GM12878 (cell line): ENCODE measurements at regions not wholly inside any gene's neighbourhood (a gene's known extent, or its start where the extent isn't known, plus 50 kb on each side); places are given as distances from the start of the nearest gene placed in this dataset.

Experiments
- ATAC-seq: fragments of 200-7000 bp; cut with Tn5 transposase; 3 replicates; pipeline ENCODE4 v1.9.1; 2020; ENCODE audit warnings: mild to moderate bottlenecking, moderate library complexity
- BruUV-seq: library from RNA; stranded (reverse); fragments of 400-500 nt; replicated peaks from 2 replicates; lab custom pipeline; 2021; lab: Mats Ljungman, UMichigan
- CTCF ChIA-PET: fragments of 300-600 bp; sonication (Branson Sonifier 250); formaldehyde crosslinking; extraction: SDS; loops from one replicate; lab custom pipeline; 2021; ENCODE audit warnings: inconsistent platforms; lab: Yijun Ruan, JAX
- POLR2A ChIA-PET: fragments of 350-600 bp; formaldehyde crosslinking; extraction: SDS; loops from one replicate; lab custom pipeline; 2021; ENCODE audit warnings: inconsistent platforms; lab: Charles Lee
- RAD21 ChIA-PET: fragments of 300-600 bp; sonication (Branson Sonifier 250); formaldehyde crosslinking; loops from one replicate; lab custom pipeline; 2023; ENCODE audit warnings: antibody characterized with exemption; ENCODE audit not compliant: unreplicated experiment; lab: Charles Lee
- SMC1A ChIA-PET: fragments of 300-600 bp; sonication (Branson Sonifier 250); formaldehyde crosslinking; loops from one replicate; lab custom pipeline; 2023; ENCODE audit not compliant: unreplicated experiment, uncharacterized antibody; lab: Charles Lee
- DNase-seq: peaks from one replicate; pipeline ENCODE4 v3.0.0-alpha.2; 2011; ENCODE audit warnings: low read depth, low spot score
- FAIRE-seq: peaks from 3 replicates; lab custom pipeline; 2011; peaks lifted over from hg19 to GRCh38; lab: Jason Lieb, UNC
- H2AFZ ChIP-seq: 2 replicates; pipeline ENCODE4 v1.6.0; 2011; ENCODE audit warnings: low read depth, low read length, control low read depth; ENCODE audit not compliant: control insufficient read depth
- H3K27ac ChIP-seq: 2 replicates; pipeline ENCODE4 v1.5.1; 2011; ENCODE audit warnings: control low read depth; ENCODE audit not compliant: control insufficient read depth, insufficient read depth
- H3K27me3 ChIP-seq, 2 experiments: replicated peaks in 1 of 2; 2 replicates each; pipeline versions ENCODE4 v1.6.0 to v1.6.1; 2011; ENCODE audit warnings: low read length in 1 of 2; ENCODE audit not compliant: control insufficient read depth in 2 of 2, insufficient read depth in 2 of 2
- H3K36me3 ChIP-seq, 2 experiments: 2 replicates each; pipeline ENCODE4 v1.5.1; 2011; ENCODE audit warnings: low read length in 1 of 2; ENCODE audit not compliant: control insufficient read depth in 2 of 2, insufficient read depth in 2 of 2
- H3K4me1 ChIP-seq: 2 replicates; pipeline ENCODE4 v1.6.1; 2011; ENCODE audit warnings: mild to moderate bottlenecking, low read length, moderate library complexity, mixed read lengths; ENCODE audit not compliant: control insufficient read depth, insufficient read depth
- H3K4me2 ChIP-seq: 2 replicates; pipeline ENCODE4 v1.6.0; 2011; ENCODE audit warnings: control low read depth; ENCODE audit not compliant: control insufficient read depth, insufficient read depth
- H3K4me3 ChIP-seq: fragments of 200-600 bp; sonication (generic); 2 replicates; pipeline ENCODE4 v1.5.1; 2016
- H3K79me2 ChIP-seq: 2 replicates; pipeline ENCODE4 v1.6.0; 2011; ENCODE audit warnings: low read length; ENCODE audit not compliant: control insufficient read depth, insufficient read depth
- H3K9ac ChIP-seq: 2 replicates; pipeline ENCODE4 v1.8.0; 2011; ENCODE audit warnings: low read length, control low read depth, mixed read lengths; ENCODE audit not compliant: control insufficient read depth, insufficient read depth
- H3K9me3 ChIP-seq: replicated peaks from 3 replicates; pipeline ENCODE4 v1.5.1; 2011; ENCODE audit warnings: mild to moderate bottlenecking, low read length; ENCODE audit not compliant: control insufficient read depth, insufficient read depth
- H4K20me1 ChIP-seq: 2 replicates; pipeline ENCODE4 v1.6.0; 2011; ENCODE audit not compliant: control insufficient read depth, insufficient read depth
- BCL3 ChIP-seq: IDR thresholded peaks from 2 replicates; pipeline ENCODE4 v1.6.1; 2011; ENCODE audit warnings: borderline replicate concordance, low read depth, mild to moderate bottlenecking, moderate library complexity, low read length; ENCODE audit not compliant: insufficient read depth, poor library complexity, severe bottlenecking
- BHLHE40 ChIP-seq, 2 experiments: fragments of 450-650 bp in 1 of 2; IDR thresholded peaks; 2 replicates each; pipeline ENCODE4 v1.6.1; 2011 to 2017; ENCODE audit warnings: low read depth in 2 of 2, borderline replicate concordance in 1 of 2, improper control_type of control experiment in 1 of 2, low read length in 1 of 2, mild to moderate bottlenecking in 1 of 2
- HDAC6 ChIP-seq: fragments of 200-600 bp; sonication (generic); IDR thresholded peaks from one replicate; pipeline ENCODE4 v1.8.0; 2017; ENCODE audit warnings: antibody characterized with exemption; ENCODE audit not compliant: unreplicated experiment
- IKZF1 ChIP-seq: fragments of 450-650 bp; conservative IDR thresholded peaks from 2 replicates; pipeline ENCODE4 v1.6.1; 2017; ENCODE audit warnings: antibody characterized with exemption, mild to moderate bottlenecking
- KDM1A ChIP-seq: fragments of 200-600 bp; sonication (generic); IDR thresholded peaks from 2 replicates; pipeline ENCODE4 v1.6.1; 2016; ENCODE audit warnings: borderline replicate concordance
- MAX ChIP-seq: IDR thresholded peaks from 2 replicates; pipeline ENCODE4 v1.6.1; 2012; ENCODE audit warnings: low read depth, low read length, improper control_type of control experiment
- NR2F1 ChIP-seq: fragments of 450-650 bp; conservative IDR thresholded peaks from 2 replicates; pipeline ENCODE4 v1.6.1; 2017; ENCODE audit warnings: mild to moderate bottlenecking
- PKNOX1 ChIP-seq: fragments of 450-650 bp; IDR thresholded peaks from 2 replicates; pipeline ENCODE4 v1.6.1; 2016; ENCODE audit warnings: mild to moderate bottlenecking
- RB1 ChIP-seq: fragments of 450-650 bp; formaldehyde crosslinking; IDR thresholded peaks from 2 replicates; pipeline ENCODE4 v1.6.1; 2017; ENCODE audit warnings: mild to moderate bottlenecking, borderline replicate concordance
- SIN3A ChIP-seq: IDR thresholded peaks from 2 replicates; pipeline ENCODE4 v1.6.1; 2012; ENCODE audit warnings: low read depth, low read length, improper control_type of control experiment
- SIX5 ChIP-seq: IDR thresholded peaks from 2 replicates; pipeline ENCODE4 v1.6.1; 2011; ENCODE audit warnings: mild to moderate bottlenecking, low read depth, low read length, moderate library complexity; ENCODE audit not compliant: severe bottlenecking
- SP1 ChIP-seq: IDR thresholded peaks from one replicate; pipeline ENCODE4 v1.6.1; 2011; ENCODE audit warnings: low read depth, low read length
- SRF ChIP-seq, 2 experiments: IDR thresholded peaks; 2 replicates each; pipeline ENCODE4 v1.6.1; 2011; ENCODE audit warnings: low read depth in 2 of 2, low read length in 2 of 2, mild to moderate bottlenecking in 1 of 2, moderate library complexity in 1 of 2
- SUZ12 ChIP-seq: fragments of 200-600 bp; sonication (generic); IDR thresholded peaks from one replicate; pipeline ENCODE4 v1.6.1; 2018; ENCODE audit warnings: antibody characterized with exemption, mild to moderate bottlenecking; ENCODE audit not compliant: unreplicated experiment
- WRNIP1 ChIP-seq: IDR thresholded peaks from 2 replicates; pipeline ENCODE4 v1.6.1; 2011; ENCODE audit warnings: low read depth, low read length, improper control_type of control experiment, borderline replicate concordance
- YY1 ChIP-seq: IDR thresholded peaks from 2 replicates; pipeline ENCODE4 v1.6.1; 2011; ENCODE audit warnings: low read depth, mild to moderate bottlenecking, low read length
- ZBTB40 ChIP-seq: fragments of 450-650 bp; IDR thresholded peaks from 2 replicates; pipeline ENCODE4 v1.6.1; 2016; ENCODE audit warnings: mild to moderate bottlenecking, moderate library complexity, borderline replicate concordance
- ZZZ3 ChIP-seq: IDR thresholded peaks from 2 replicates; pipeline ENCODE4 v1.6.1; 2011; ENCODE audit warnings: low read depth; ENCODE audit not compliant: control insufficient read depth, insufficient read length
- WGBS: methylation state at CpG from one replicate; pipeline ENCODE4 v1.1.6; 2016; ENCODE audit warnings: low lambda C conversion rate; ENCODE audit not compliant: insufficient replicate concordance, insufficient coverage; ENCODE audit errors: missing lambda C conversion rate; 5-methylcytosine and 5-hydroxymethylcytosine counted together
- in situ Hi-C: fragments of 300-500 bp; cut with MboI; formaldehyde crosslinking; loops from 9 replicates; pipeline ENCODE4 v1.14.3; 2018; ENCODE audit warnings: mixed read lengths
- intact Hi-C: fragments of 100-400 bp; cut with micrococcal nuclease; formaldehyde crosslinking; loops from one replicate; pipeline ENCODE4 v1.14.2; 2022; ENCODE audit not compliant: unreplicated experiment

- RAD21 ChIA-PET = no interaction called here
- DNase-seq (no peak), ATAC-seq (no peak)
- intact Hi-C loops = no loop called here
- CTCF ChIA-PET = no interaction called here
- no peaks in the 10 kb centered on the region for H3K27me3 ChIP-seq
- POLR2A ChIA-PET = interaction anchor here (0.7 kb wide), 1 partner anchor 10 kb away, joined by 3 read pairs; no protein-coding TSS in a partner anchor
- no peaks in the 10 kb centered on the region for H3K79me2 ChIP-seq
- no peak overlapping the region for H3K4me3 ChIP-seq
- TF ChIP-seq YY1 = no peak
- no peak for TF ChIP-seq ZBTB40
- no peak for TF ChIP-seq BCL3
- TF ChIP-seq IKZF1 = no peak
- no peak for TF ChIP-seq BHLHE40 (IDR thresholded peaks at IDR 0.05; ENCODE audit: borderline replicate concordance in 1 of 2, low read depth in 2 of 2, low read length in 1 of 2)
- TF ChIP-seq NR2F1 = no peak
- TF ChIP-seq PKNOX1 = no peak
- TF ChIP-seq RB1 = no peak
- no peak for TF ChIP-seq MAX
- TF ChIP-seq SUZ12 = no peak
- no peak for TF ChIP-seq SP1
- TF ChIP-seq SIN3A = no peak
- TF ChIP-seq SIX5 = no peak
- no peak for TF ChIP-seq KDM1A
- no peak for TF ChIP-seq WRNIP1
- no peak for TF ChIP-seq SRF (IDR thresholded peaks at IDR 0.05; ENCODE audit: low read depth in 2 of 2, low read length in 2 of 2)
- TF ChIP-seq HDAC6 = no peak
- TF ChIP-seq ZZZ3 = no peak
- TF ChIP-seq, all 136 proteins: peak for 0
- Histone ChIP-seq H2AFZ (no peak overlapping the region), H3K4me1 (no peaks in the 10 kb centered on the region), H3K9ac (no peak overlapping the region), H3K9me3 (no peaks in the 10 kb centered on the region), H4K20me1 (no peaks in the 10 kb centered on the region), H3K36me3 (no peaks in the 10 kb centered on the region), H3K27ac (no peak overlapping the region), H3K4me2 (no peak overlapping the region)
- WGBS = 0% methylated on average over 3 of the region's 3 CpGs
- FAIRE-seq = no peak
- in situ Hi-C loops = no loop called here
- no TSS peak for BruUV-seq
- SMC1A ChIA-PET = interaction anchor here (1.6 kb wide), 1 partner anchor 25 kb away, joined by 4 read pairs; no protein-coding TSS in a partner anchor
Measured at GRCh38 chr3:63069806-63070475, 194.7 kb upstream of the CADPS start.
